ENCODE measurements at regions not wholly inside any gene's neighbourhood (a gene's known extent, or its start where the extent isn't known, plus 50 kb on each side); places are given as distances from the start of the nearest gene placed in this dataset.

DNA sequence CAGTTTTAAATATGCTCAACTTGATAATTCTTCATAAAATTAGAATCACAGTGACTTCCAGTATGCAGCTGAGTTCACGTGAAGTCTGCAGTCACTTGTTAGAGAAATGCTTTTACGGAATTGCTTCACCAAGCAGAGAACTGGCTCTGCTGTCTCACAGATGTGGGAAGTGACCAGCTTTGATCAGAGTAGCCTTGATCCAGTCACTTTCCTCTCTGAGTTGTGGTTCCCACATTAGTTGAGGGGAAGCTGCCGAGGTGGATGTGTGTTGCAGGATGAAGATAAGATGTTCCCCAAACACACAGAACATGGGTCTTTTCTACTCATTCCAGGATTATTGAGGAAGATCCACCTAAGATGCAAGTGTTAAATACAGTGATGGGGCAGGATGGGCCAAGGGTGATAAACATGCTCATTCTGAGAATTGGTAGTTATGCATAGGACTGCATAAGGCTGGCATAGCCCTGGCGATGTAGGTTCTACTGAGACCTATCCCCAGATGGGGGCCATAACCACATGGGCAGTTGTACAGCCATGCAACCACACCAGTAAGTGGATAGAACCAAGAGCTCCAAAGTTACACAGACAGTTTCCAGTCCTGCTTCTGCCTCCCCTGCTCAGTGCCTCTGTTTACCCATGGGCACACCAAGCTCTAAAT lies 168.9 kb upstream of the MAF start:
- ChIA-PET POLR2A (no interaction called here), CTCF (no interaction called here)
- Mint-ChIP-seq H3K27ac (no peak overlapping the region), H3K27me3 (peaks cover 28% of the 10 kb centered on the region), H3K4me3 (peak overlapping the region; percentile 91), H3K4me1 (peaks cover 29% of the 10 kb centered on the region), H3K9me3 (ENCODE audit: insufficient read depth) (no peaks in the 10 kb centered on the region)
- H3K27me3 ChIP-seq (replicated peaks in 1 of 4; ENCODE audit: control extremely low read depth in 1 of 4, control insufficient read depth in 3 of 4, insufficient read depth in 4 of 4, low read length in 3 of 4), result peaks cover 0 to 5% (median 0%) of the 10 kb centered on the region in 4 experiments
- H3K4me3 ChIP-seq (ENCODE audit: control extremely low read depth in 1 of 5, extremely low read depth in 1 of 5, insufficient read depth in 1 of 5, low read depth in 2 of 5, low read length in 4 of 5), result no peak overlapping the region
- no peaks in the 10 kb centered on the region for H3K36me3 ChIP-seq (replicated peaks in 1 of 2; ENCODE audit: control extremely low read depth in 1 of 2, control insufficient read depth in 1 of 2, extremely low read depth in 1 of 2, insufficient read depth in 2 of 2, low read length in 1 of 2)
- ATAC-seq (ENCODE audit: low read depth), result no peak
- H3K27ac ChIP-seq (ENCODE audit: low read length in 2 of 2), result no peak overlapping the region
- no peaks in the 10 kb centered on the region for H3K79me2 ChIP-seq (ENCODE audit: control insufficient read depth, insufficient read depth, low read length)
- H3K9ac ChIP-seq (ENCODE audit: low read length), result no peak overlapping the region
- H4K20me1 ChIP-seq (ENCODE audit: control insufficient read depth, insufficient read depth, low read length, poor library complexity, severe bottlenecking), result no peaks in the 10 kb centered on the region
- H2AFZ ChIP-seq (ENCODE audit: insufficient read depth, low read depth, low read length, poor library complexity, severe bottlenecking), result peak overlapping the region; percentile 85
- 80% methylated on average over 1 of the region's 4 CpGs for WGBS (ENCODE audit: insufficient coverage)
- TF ChIP-seq, protein P1, sequence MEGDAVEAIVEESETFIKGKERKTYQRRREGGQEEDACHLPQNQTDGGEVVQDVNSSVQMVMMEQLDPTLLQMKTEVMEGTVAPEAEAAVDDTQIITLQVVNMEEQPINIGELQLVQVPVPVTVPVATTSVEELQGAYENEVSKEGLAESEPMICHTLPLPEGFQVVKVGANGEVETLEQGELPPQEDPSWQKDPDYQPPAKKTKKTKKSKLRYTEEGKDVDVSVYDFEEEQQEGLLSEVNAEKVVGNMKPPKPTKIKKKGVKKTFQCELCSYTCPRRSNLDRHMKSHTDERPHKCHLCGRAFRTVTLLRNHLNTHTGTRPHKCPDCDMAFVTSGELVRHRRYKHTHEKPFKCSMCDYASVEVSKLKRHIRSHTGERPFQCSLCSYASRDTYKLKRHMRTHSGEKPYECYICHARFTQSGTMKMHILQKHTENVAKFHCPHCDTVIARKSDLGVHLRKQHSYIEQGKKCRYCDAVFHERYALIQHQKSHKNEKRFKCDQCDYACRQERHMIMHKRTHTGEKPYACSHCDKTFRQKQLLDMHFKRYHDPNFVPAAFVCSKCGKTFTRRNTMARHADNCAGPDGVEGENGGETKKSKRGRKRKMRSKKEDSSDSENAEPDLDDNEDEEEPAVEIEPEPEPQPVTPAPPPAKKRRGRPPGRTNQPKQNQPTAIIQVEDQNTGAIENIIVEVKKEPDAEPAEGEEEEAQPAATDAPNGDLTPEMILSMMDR (IDR thresholded peaks at IDR 0.05), result no peak
- TF ChIP-seq EZH2 (IDR thresholded peaks at IDR 0.05; ENCODE audit: borderline replicate concordance, insufficient read depth, low read depth, low read length, poor library complexity, severe bottlenecking), result no peak
- intact Hi-C loops (cut with micrococcal nuclease), result no loop called here
- peak overlapping the region; percentile 81 for H3K4me2 ChIP-seq (replicated peaks; ENCODE audit: low read depth, low read length, poor library complexity, severe bottlenecking)
- no peaks in the 10 kb centered on the region for H3K9me3 ChIP-seq (ENCODE audit: control extremely low read depth in 1 of 3, control insufficient read depth in 2 of 3, insufficient read depth in 1 of 3, low read length in 2 of 3)
- peaks cover 16 to 24% of the 10 kb centered on the region in 2 donors for H3K4me1 ChIP-seq (ENCODE audit: control insufficient read depth in 2 of 2, insufficient read depth in 2 of 2, low read length in 2 of 2)
- DNase-seq, result peak; percentile 6

DNA sequence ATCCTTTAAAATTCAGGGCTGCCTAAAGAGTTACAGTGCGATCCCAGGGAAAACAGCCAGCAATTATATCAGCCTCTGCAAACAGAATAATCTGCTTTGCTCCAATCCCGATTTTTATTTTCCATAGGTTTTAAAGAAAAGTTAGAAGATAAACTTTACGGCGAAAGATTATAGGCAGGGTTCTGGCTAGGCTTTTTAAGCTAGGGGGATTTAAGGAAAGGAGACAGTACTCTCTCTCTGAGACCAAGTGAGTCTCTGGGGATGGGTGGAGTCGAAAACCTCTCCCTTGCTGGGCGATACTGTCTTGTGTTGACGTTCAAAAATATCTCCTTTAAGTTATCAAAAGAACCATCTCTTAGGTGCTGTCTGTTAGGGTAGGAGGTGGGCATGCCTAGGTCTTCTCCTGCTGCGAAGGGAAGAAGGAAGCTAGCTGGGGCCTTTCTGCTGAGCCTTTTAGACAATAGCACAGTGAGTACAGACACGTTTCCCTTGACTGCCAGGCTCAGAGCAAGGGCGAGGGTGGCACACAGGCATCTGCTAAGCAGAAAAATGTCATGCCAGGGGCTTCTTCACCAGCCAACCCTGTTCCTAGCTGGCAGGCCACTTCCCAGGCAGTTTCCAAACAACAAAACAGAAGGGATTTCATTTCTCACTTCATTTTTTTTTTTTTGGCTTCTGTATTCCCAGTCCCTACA lies 167.9 kb upstream of the MAF start:
- TF ChIP-seq EZH2 (IDR thresholded peaks at IDR 0.05; ENCODE audit: borderline replicate concordance, insufficient read depth, low read depth, low read length, poor library complexity, severe bottlenecking), result no peak
- TF ChIP-seq, protein P1 (IDR thresholded peaks at IDR 0.05), result no peak
- no peaks in the 10 kb centered on the region for H3K9me3 ChIP-seq (ENCODE audit: control extremely low read depth in 1 of 3, control insufficient read depth in 2 of 3, insufficient read depth in 1 of 3, low read length in 2 of 3)
- peaks cover 26% of the 10 kb centered on the region for H3K27me3 Mint-ChIP-seq
- peak overlapping the region; percentile 58 for H3K4me2 ChIP-seq (replicated peaks; ENCODE audit: low read depth, low read length, poor library complexity, severe bottlenecking)
- peaks cover 0 to 5% (median 0%) of the 10 kb centered on the region in 4 experiments for H3K27me3 ChIP-seq (replicated peaks in 1 of 4; ENCODE audit: control extremely low read depth in 1 of 4, control insufficient read depth in 3 of 4, insufficient read depth in 4 of 4, low read length in 3 of 4)
- peak overlapping the region; percentile 51 for H3K4me3 Mint-ChIP-seq
- intact Hi-C loops (cut with micrococcal nuclease), result no loop called here
- H3K4me1 ChIP-seq (ENCODE audit: control insufficient read depth in 2 of 2, insufficient read depth in 2 of 2, low read length in 2 of 2), result peaks cover 16 to 24% of the 10 kb centered on the region in 2 donors
- H2AFZ ChIP-seq (ENCODE audit: insufficient read depth, low read depth, low read length, poor library complexity, severe bottlenecking), result peak overlapping the region; percentile 85
- H3K4me1 Mint-ChIP-seq, result peaks cover 29% of the 10 kb centered on the region
- H3K36me3 ChIP-seq (replicated peaks in 1 of 2; ENCODE audit: control extremely low read depth in 1 of 2, control insufficient read depth in 1 of 2, extremely low read depth in 1 of 2, insufficient read depth in 2 of 2, low read length in 1 of 2), result no peaks in the 10 kb centered on the region
- no peak for ATAC-seq (ENCODE audit: low read depth)
- 34% methylated on average over 3 of the region's 10 CpGs for WGBS (ENCODE audit: insufficient coverage)
- ChIA-PET POLR2A (no interaction called here), CTCF (no interaction called here)
- H3K4me3 ChIP-seq (ENCODE audit: control extremely low read depth in 1 of 5, extremely low read depth in 1 of 5, insufficient read depth in 1 of 5, low read depth in 2 of 5, low read length in 4 of 5), result peak overlapping the region in 1 of 5 experiments; percentile 3
- no peak overlapping the region for H3K27ac ChIP-seq (ENCODE audit: low read length in 2 of 2)
- no peaks in the 10 kb centered on the region for H3K9me3 Mint-ChIP-seq (ENCODE audit: insufficient read depth)
- H4K20me1 ChIP-seq (ENCODE audit: control insufficient read depth, insufficient read depth, low read length, poor library complexity, severe bottlenecking), result no peaks in the 10 kb centered on the region
- DNase-seq, result no peak
- H3K27ac Mint-ChIP-seq, result no peak overlapping the region
- no peak overlapping the region for H3K9ac ChIP-seq (ENCODE audit: low read length)
- H3K79me2 ChIP-seq (ENCODE audit: control insufficient read depth, insufficient read depth, low read length), result no peaks in the 10 kb centered on the region
